ENCODE measurements at regions not wholly inside any gene's neighbourhood (a gene's known extent, or its start where the extent isn't known, plus 50 kb on each side); places are given as distances from the start of the nearest gene placed in this dataset.

GRCh38 chr11:27210531-27210930 lies 152.5 kb downstream of the CCDC34 start:
- intact Hi-C loops (cut with micrococcal nuclease), result no loop called here
- Histone ChIP-seq H3K9me2 (ENCODE audit: insufficient read depth) (no peaks in the 10 kb centered on the region), H3K27me3 (ENCODE audit: insufficient read depth, low read length) (no peaks in the 10 kb centered on the region), H3K4me2 (ENCODE audit: low read length) (no peak overlapping the region), H2AFZ (ENCODE audit: low read depth, low read length, poor library complexity, severe bottlenecking) (no peak overlapping the region), H3K79me2 (ENCODE audit: insufficient read depth, low read length) (no peaks in the 10 kb centered on the region), H3K9me3 (ENCODE audit: control insufficient read depth in 1 of 2, insufficient read depth in 1 of 2, low read depth in 1 of 2, low read length in 2 of 2) (no peaks in the 10 kb centered on the region), H3K4me3 (replicated peaks in 1 of 2; ENCODE audit: low read depth in 1 of 2, low read length in 2 of 2) (no peak overlapping the region), H3K4me1 (ENCODE audit: control insufficient read depth in 1 of 2, insufficient read depth in 2 of 2, low read length in 2 of 2) (peaks cover 10 to 17% of the 10 kb centered on the region in 2 experiments), H3K27ac (ENCODE audit: low read depth, low read length) (no peak overlapping the region), H3K9ac (ENCODE audit: low read length) (no peak overlapping the region), H3K36me3 (ENCODE audit: control insufficient read depth in 1 of 2, insufficient read depth in 2 of 2, low read length in 2 of 2) (no peaks in the 10 kb centered on the region), H4K20me1 (ENCODE audit: insufficient read depth) (no peaks in the 10 kb centered on the region)
- ChIA-PET CTCF (interaction anchor here (0.6 to 1.4 kb wide), 4 partner anchors 27 to 86 kb away, joined by 3 to 7 read pairs (median 5); no protein-coding TSS in a partner anchor), RAD21 (ENCODE audit: low non-redundant PET in 1 of 2, low total read pairs in 2 of 2, uncharacterized antibody in 2 of 2, unreplicated experiment in 2 of 2) (no interaction called here), POLR2A (no interaction called here)
- ATAC-seq (no peak), DNase-seq (ENCODE audit: low read depth, low spot score) (no peak)
- BruUV-seq (replicated peaks), result no TSS peak
- TF ChIP-seq ZFX (IDR thresholded peaks at IDR 0.05), result no peak
- no peak for TF ChIP-seq RAD21 (IDR thresholded peaks at IDR 0.05; ENCODE audit: low read depth)
- TF ChIP-seq POLR2AphosphoS5 (IDR thresholded peaks at IDR 0.05; ENCODE audit: low read depth, low read length), result no peak
- TF ChIP-seq SP1 (IDR thresholded peaks at IDR 0.05; ENCODE audit: low read depth), result no peak
- no peak for TF ChIP-seq EZH2 (IDR thresholded peaks at IDR 0.05)
- no peak for TF ChIP-seq ELF1 (IDR thresholded peaks at IDR 0.05; ENCODE audit: borderline replicate concordance, low read depth)
- no peak for TF ChIP-seq REST (IDR thresholded peaks at IDR 0.05; ENCODE audit: low read depth)
- no peak for TF ChIP-seq CBX3 (IDR thresholded peaks at IDR 0.05; ENCODE audit: low read depth)
- TF ChIP-seq ZNF274 (IDR thresholded peaks at IDR 0.05; ENCODE audit: low read depth, low read length), result no peak
- TF ChIP-seq EZH2phosphoT487 (IDR thresholded peaks at IDR 0.05; ENCODE audit: borderline replicate concordance), result no peak
- TF ChIP-seq FOSL1 (IDR thresholded peaks at IDR 0.05; ENCODE audit: low read depth), result no peak

All from HCT116 (cell line).